ENCODE measurements at regions not wholly inside any gene's neighbourhood (a gene's known extent, or its start where the extent isn't known, plus 50 kb on each side); places are given as distances from the start of the nearest gene placed in this dataset.
"Not testable (repeated sequence)": the region's sequence is repeated elsewhere in the genome, so short reads cannot be mapped to it uniquely, and the experiment has no call there.

DNA sequence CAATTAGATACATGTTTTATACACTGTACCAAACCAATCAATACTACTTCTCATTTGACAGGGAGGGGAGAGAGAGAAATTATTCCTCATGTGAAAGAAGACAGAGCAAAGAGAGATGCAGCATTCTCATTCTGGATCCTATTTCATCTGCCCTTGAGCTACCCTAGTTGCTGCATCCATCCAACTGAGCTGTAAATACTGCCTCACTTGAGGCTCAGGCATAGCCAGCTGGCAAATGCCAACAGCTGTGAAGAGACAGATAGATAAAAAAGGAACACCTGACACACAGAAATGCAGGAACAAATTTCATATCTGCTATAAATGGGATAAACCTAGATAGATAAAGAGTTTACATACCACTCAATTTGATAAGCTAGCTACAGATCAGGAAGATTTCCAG, 684.1 kb downstream of the CDY1 start:
- TF ChIP-seq RCOR1 (conservative IDR thresholded peaks at IDR 0.05; ENCODE audit: low read depth, low read length); FOXM1 (IDR thresholded peaks at IDR 0.05; ENCODE audit: low read depth, low read length); NFYB (IDR thresholded peaks at IDR 0.05; ENCODE audit: insufficient read depth, low read depth, low read length); SIN3A (IDR thresholded peaks at IDR 0.05; ENCODE audit: low read depth, low read length); RBBP5 (conservative IDR thresholded peaks at IDR 0.05); SUZ12 (IDR thresholded peaks at IDR 0.05; ENCODE audit: unreplicated experiment); USF2 (IDR thresholded peaks at IDR 0.05; ENCODE audit: borderline replicate concordance, low read depth, low read length): not testable (repeated sequence)

All from GM12878 (cell line).